DND-41 (cell line): ENCODE measurements at regions not wholly inside any gene's neighbourhood (a gene's known extent, or its start where the extent isn't known, plus 50 kb on each side); places are given as distances from the start of the nearest gene placed in this dataset.

Source experiments
- ATAC-seq: fragments of 200-7000 bp; cut with Tn5 transposase; 3 replicates; pipeline ENCODE4 v1.9.1; 2021; ENCODE audit warnings: low read depth; ENCODE audit not compliant: insufficient read depth
- DNase-seq: peaks from one replicate; pipeline ENCODE4 v3.0.0-alpha.2; 2020
- H2AFZ ChIP-seq: 2 replicates; pipeline ENCODE4 v1.6.0; 2012; ENCODE audit warnings: low read depth, low read length
- H3K27ac ChIP-seq: 2 replicates; pipeline ENCODE4 v1.5.1; 2012; ENCODE audit warnings: low read length, inconsistent platforms
- H3K27me3 ChIP-seq: fragments of 200-600 bp; sonication (generic); 2 replicates; pipeline ENCODE4 v1.6.0; 2012; ENCODE audit warnings: low read length, mild to moderate bottlenecking, inconsistent platforms; ENCODE audit not compliant: insufficient read depth, poor library complexity
- H3K36me3 ChIP-seq: 2 replicates; pipeline ENCODE4 v1.5.1; 2012; ENCODE audit warnings: low read length, inconsistent platforms; ENCODE audit not compliant: insufficient read depth
- H3K4me1 ChIP-seq: 2 replicates; pipeline ENCODE4 v1.5.1; 2012; ENCODE audit warnings: mild to moderate bottlenecking, low read length; ENCODE audit not compliant: insufficient read depth
- H3K4me2 ChIP-seq: 2 replicates; pipeline ENCODE4 v1.6.0; 2012; ENCODE audit warnings: mild to moderate bottlenecking, moderate library complexity, low read length, inconsistent platforms; ENCODE audit not compliant: insufficient read depth
- H3K4me3 ChIP-seq, 2 experiments: fragments of 200-600 bp in 1 of 2; shearing (Covaris generic) in 1 of 2; 2 replicates each; pipeline ENCODE4 v1.5.1; 2012 to 2016; ENCODE audit warnings: inconsistent platforms in 2 of 2, low read length in 2 of 2, mild to moderate bottlenecking in 2 of 2, low read depth in 1 of 2, moderate library complexity in 1 of 2
- H3K79me2 ChIP-seq: 2 replicates; pipeline ENCODE4 v1.6.0; 2012; ENCODE audit warnings: low read length, inconsistent platforms; ENCODE audit not compliant: insufficient read depth
- H3K9ac ChIP-seq: 2 replicates; pipeline ENCODE4 v1.6.0; 2012; ENCODE audit warnings: low read depth, mild to moderate bottlenecking, inconsistent platforms, low read length, moderate library complexity
- H3K9me3 ChIP-seq: 2 replicates; pipeline ENCODE4 v1.5.1; 2012; ENCODE audit warnings: low read length, moderate library complexity, mild to moderate bottlenecking, inconsistent platforms; ENCODE audit not compliant: insufficient read depth, severe bottlenecking
- H4K20me1 ChIP-seq: 2 replicates; pipeline ENCODE4 v1.6.0; 2012; ENCODE audit warnings: low read length; ENCODE audit not compliant: insufficient read depth
- CTCF ChIP-seq: IDR thresholded peaks from 2 replicates; pipeline ENCODE4 v1.5.1; 2012; ENCODE audit warnings: borderline replicate concordance, low read length, moderate library complexity, mild to moderate bottlenecking; ENCODE audit not compliant: poor library complexity, severe bottlenecking; ENCODE audit errors: extremely low read depth
- EZH2 ChIP-seq: IDR thresholded peaks from 3 replicates; pipeline ENCODE4 v1.6.1; 2012; ENCODE audit warnings: borderline replicate concordance, low read depth, mild to moderate bottlenecking, moderate library complexity, low read length, inconsistent platforms; ENCODE audit not compliant: severe bottlenecking

DNA sequence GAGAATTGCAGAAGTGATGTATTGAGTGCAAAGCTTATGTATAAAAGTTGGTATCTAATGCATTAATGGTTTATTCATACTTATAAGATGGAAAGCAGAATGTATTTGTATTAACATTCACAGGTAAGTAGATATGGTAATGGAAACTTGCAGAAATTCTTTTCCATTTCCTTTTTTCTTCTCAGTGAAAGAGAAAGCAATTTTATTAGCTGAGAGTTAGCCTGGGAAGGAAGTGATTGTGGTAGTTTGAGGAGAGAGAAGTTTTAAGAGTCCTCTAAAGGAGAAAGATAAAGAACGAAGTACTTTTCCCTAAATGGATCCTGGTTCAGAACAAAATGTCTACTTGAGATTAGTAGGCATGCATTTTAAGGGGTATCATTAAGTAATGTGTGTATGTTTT, 60.1 kb upstream of the OSTN start:
- Histone ChIP-seq H4K20me1 (no peaks in the 10 kb centered on the region), H3K4me3 (no peak overlapping the region), H3K27me3 (no peaks in the 10 kb centered on the region), H3K4me2 (no peak overlapping the region), H3K79me2 (no peaks in the 10 kb centered on the region), H3K9ac (no peak overlapping the region), H3K36me3 (no peaks in the 10 kb centered on the region), H3K9me3 (no peaks in the 10 kb centered on the region), H3K4me1 (no peaks in the 10 kb centered on the region), H2AFZ (no peak overlapping the region), H3K27ac (no peak overlapping the region)
- DNase-seq: no peak
- no peak for TF ChIP-seq EZH2
- TF ChIP-seq CTCF: no peak
- ATAC-seq: no peak

- no peak overlapping the region for H3K27ac ChIP-seq
- no peak overlapping the region for H3K4me2 ChIP-seq
- no peak overlapping the region for H2AFZ ChIP-seq
- ATAC-seq (no peak), DNase-seq (no peak)
- H3K9me3 ChIP-seq: no peaks in the 10 kb centered on the region
- H4K20me1 ChIP-seq: no peaks in the 10 kb centered on the region
- TF ChIP-seq EZH2 (no peak), CTCF (no peak)
- H3K79me2 ChIP-seq: no peaks in the 10 kb centered on the region
- no peaks in the 10 kb centered on the region for H3K36me3 ChIP-seq
- no peaks in the 10 kb centered on the region for H3K27me3 ChIP-seq
- no peak overlapping the region for H3K9ac ChIP-seq
- no peaks in the 10 kb centered on the region for H3K4me1 ChIP-seq
- H3K4me3 ChIP-seq: no peak overlapping the region
These were observed 61.3 kb upstream of the OSTN start for GRCh38 chr3:191137708-191138107.

DNA sequence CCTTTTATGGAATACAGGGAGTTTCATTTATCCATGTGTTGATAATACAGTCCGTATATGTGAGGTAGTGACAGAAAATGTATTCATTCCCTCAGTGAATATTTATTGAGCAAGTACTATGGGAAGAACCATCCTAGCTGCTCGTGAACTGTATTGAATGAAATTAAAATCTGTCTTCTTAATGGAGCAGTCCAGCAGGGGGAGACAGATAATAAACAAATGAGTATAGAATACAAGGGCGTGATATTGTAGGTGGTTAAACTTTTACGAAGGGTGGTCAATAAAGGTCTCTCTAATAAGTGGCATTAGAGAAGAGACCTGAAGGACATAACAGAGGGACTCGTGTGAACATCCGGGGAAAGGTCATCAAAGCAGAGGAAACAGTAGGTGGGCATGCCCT, 62.7 kb upstream of the OSTN start:
- no peak for DNase-seq
- no peaks in the 10 kb centered on the region for H3K4me1 ChIP-seq
- no peak overlapping the region for H2AFZ ChIP-seq
- no peak for ATAC-seq
- peak; percentile 31 for TF ChIP-seq CTCF
- no peak for TF ChIP-seq EZH2
- no peaks in the 10 kb centered on the region for H3K9me3 ChIP-seq
- no peaks in the 10 kb centered on the region for H4K20me1 ChIP-seq
- H3K4me2 ChIP-seq: no peak overlapping the region
- H3K79me2 ChIP-seq: no peaks in the 10 kb centered on the region
- no peaks in the 10 kb centered on the region for H3K27me3 ChIP-seq
- H3K9ac ChIP-seq: no peak overlapping the region
- H3K4me3 ChIP-seq: no peak overlapping the region
- no peak overlapping the region for H3K27ac ChIP-seq
- H3K36me3 ChIP-seq: no peaks in the 10 kb centered on the region

DNA sequence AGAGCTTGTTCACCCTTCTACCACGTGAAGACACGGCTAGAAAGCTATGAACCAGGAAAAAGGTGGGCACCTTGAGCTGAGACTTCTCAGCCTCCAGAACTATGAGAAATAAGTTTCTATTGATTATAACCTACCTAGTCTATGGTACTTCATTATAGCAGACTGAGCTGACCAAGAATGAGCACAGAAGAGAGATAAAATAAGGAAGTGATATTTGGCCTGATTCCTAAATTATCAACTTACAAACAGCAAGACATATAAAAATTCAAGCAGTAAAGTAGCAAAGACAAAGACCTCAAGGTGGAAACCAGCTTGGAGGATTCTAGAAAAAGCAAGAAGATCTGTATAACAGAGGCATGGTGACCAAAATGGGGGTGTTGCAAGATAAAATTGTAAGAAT, 63.9 kb upstream of the OSTN start:
- H3K9ac ChIP-seq: no peak overlapping the region
- no peak for DNase-seq
- no peaks in the 10 kb centered on the region for H3K9me3 ChIP-seq
- H3K4me3 ChIP-seq: no peak overlapping the region
- H3K4me2 ChIP-seq: no peak overlapping the region
- no peaks in the 10 kb centered on the region for H3K79me2 ChIP-seq
- H3K4me1 ChIP-seq: no peaks in the 10 kb centered on the region
- H3K36me3 ChIP-seq: no peaks in the 10 kb centered on the region
- no peak overlapping the region for H2AFZ ChIP-seq
- H3K27ac ChIP-seq: no peak overlapping the region
- H3K27me3 ChIP-seq: no peaks in the 10 kb centered on the region
- ATAC-seq: no peak
- no peak for TF ChIP-seq EZH2
- TF ChIP-seq CTCF: no peak
- no peaks in the 10 kb centered on the region for H4K20me1 ChIP-seq
